ENCODE measurements at regions not wholly inside any gene's neighbourhood (a gene's known extent, or its start where the extent isn't known, plus 50 kb on each side); places are given as distances from the start of the nearest gene placed in this dataset.

DNA sequence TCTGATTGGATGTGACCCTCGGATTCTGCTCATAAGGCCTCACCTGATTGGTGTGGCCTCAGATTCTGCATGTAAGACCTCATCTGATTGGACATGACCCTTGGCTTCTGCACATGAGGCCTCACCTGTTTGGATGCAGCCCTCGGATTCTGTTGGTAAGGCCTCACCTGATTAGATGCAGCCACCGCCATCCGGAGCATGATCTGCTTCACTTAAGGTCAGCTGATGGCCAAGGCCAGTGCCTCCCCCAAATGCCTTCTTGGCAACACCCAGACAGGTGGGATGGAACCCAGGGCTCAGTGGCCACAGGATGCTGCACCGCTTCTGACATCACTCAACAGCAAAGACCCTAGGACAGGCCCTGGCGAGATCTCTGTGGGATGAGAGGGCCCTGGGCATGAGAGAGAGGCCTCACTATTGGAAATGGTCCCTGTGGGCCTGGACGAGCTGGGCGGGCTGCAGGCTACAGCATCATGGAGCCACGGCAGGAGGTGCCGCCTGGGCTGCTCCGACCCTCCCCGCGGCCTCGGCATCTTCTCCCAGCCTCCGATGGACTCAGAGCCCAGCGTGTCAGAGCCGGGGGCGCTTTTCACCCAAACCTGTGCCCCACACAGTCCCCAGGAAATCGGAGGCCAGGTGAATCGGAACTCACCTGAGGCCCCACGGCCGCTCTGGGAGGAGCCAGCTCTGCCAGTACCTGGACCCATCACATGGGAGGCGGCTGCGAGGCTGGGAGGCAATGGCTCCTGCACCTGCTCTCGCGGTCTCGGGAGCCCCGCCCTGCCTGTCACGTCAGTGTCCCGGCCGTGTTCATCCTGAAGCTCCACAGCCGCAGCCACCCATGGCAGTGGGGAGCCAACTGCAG lies 60.9 kb upstream of the ZNF469 start:
- H3K4me1 Mint-ChIP-seq (ENCODE audit: low read depth, unreplicated experiment), result peaks cover 6% of the 10 kb centered on the region
- no peak for FAIRE-seq

DNA sequence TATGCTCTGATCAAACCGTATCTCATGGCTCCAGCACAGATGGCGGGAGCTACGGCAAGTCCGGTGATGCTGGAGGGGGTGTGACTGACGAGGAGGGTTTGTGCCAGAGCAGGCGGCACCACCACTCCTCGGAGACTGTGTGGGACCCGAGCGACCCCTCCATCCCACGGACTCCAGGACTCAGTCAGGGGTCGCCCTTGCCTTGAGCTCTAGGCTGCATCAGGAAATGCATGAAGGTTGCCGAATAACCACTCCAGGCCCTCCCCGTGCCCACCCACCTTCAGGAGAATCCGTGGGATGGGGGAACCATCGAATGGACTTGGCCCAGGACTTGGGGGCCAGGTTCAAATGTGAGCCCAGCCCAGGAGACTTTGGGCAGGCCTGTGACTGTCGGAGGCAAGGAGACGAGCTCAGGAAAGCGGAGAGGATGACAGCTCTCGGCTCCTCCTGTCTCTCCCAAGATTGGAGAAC lies 60.2 kb upstream of the ZNF469 start:
- no peak for DNase-seq (ENCODE audit: low read depth)
- no peak overlapping the region for H3K9ac ChIP-seq (ENCODE audit: low read length)
- no peak overlapping the region for H3K27ac Mint-ChIP-seq (ENCODE audit: unreplicated experiment)
- no peak overlapping the region for H3K4me3 Mint-ChIP-seq (ENCODE audit: unreplicated experiment)
- no peak for FAIRE-seq
- H3K36me3 Mint-ChIP-seq (ENCODE audit: low read depth, unreplicated experiment), result peaks cover 4% of the 10 kb centered on the region
- H3K9me3 Mint-ChIP-seq (ENCODE audit: unreplicated experiment), result peaks cover 9% of the 10 kb centered on the region
- H3K79me2 ChIP-seq (ENCODE audit: insufficient read depth, low read length), result no peaks in the 10 kb centered on the region
- H3K27ac ChIP-seq (ENCODE audit: low read depth, low read length), result no peak overlapping the region
- no peak overlapping the region for H2AFZ ChIP-seq (ENCODE audit: low read depth, low read length)
- H3K4me1 Mint-ChIP-seq (ENCODE audit: low read depth, unreplicated experiment), result peaks cover 4% of the 10 kb centered on the region
- H3K9me3 ChIP-seq (ENCODE audit: insufficient read depth, low read depth, low read length), result peaks cover 6% of the 10 kb centered on the region
- TF ChIP-seq, protein P1, sequence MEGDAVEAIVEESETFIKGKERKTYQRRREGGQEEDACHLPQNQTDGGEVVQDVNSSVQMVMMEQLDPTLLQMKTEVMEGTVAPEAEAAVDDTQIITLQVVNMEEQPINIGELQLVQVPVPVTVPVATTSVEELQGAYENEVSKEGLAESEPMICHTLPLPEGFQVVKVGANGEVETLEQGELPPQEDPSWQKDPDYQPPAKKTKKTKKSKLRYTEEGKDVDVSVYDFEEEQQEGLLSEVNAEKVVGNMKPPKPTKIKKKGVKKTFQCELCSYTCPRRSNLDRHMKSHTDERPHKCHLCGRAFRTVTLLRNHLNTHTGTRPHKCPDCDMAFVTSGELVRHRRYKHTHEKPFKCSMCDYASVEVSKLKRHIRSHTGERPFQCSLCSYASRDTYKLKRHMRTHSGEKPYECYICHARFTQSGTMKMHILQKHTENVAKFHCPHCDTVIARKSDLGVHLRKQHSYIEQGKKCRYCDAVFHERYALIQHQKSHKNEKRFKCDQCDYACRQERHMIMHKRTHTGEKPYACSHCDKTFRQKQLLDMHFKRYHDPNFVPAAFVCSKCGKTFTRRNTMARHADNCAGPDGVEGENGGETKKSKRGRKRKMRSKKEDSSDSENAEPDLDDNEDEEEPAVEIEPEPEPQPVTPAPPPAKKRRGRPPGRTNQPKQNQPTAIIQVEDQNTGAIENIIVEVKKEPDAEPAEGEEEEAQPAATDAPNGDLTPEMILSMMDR (IDR thresholded peaks at IDR 0.05; ENCODE audit: insufficient read depth, low read depth, low read length), result no peak
- no peak for TF ChIP-seq EZH2 (IDR thresholded peaks at IDR 0.05; ENCODE audit: insufficient read depth, low read length)
- H3K36me3 ChIP-seq (ENCODE audit: insufficient read depth, low read length), result no peaks in the 10 kb centered on the region
- H4K20me1 ChIP-seq (ENCODE audit: insufficient read depth, low read length), result no peaks in the 10 kb centered on the region
- no peaks in the 10 kb centered on the region for H3K27me3 ChIP-seq (ENCODE audit: insufficient read depth, low read length)
- H3K4me1 ChIP-seq (ENCODE audit: insufficient read depth, low read length), result peaks cover 3% of the 10 kb centered on the region
- peaks cover 9% of the 10 kb centered on the region for H3K27me3 Mint-ChIP-seq (ENCODE audit: low read depth, unreplicated experiment)
- H3K4me3 ChIP-seq (ENCODE audit: insufficient read depth, low read depth, low read length), result no peak overlapping the region
- H3K4me2 ChIP-seq (ENCODE audit: low read length), result no peak overlapping the region

More for the DNA sequence above, 60.9 kb upstream of the ZNF469 start:
- H2AFZ ChIP-seq (ENCODE audit: low read depth, low read length), result no peak overlapping the region
- H4K20me1 ChIP-seq (ENCODE audit: insufficient read depth, low read length), result no peaks in the 10 kb centered on the region
- H3K4me3 ChIP-seq (ENCODE audit: insufficient read depth, low read depth, low read length), result no peak overlapping the region
- H3K4me1 ChIP-seq (ENCODE audit: insufficient read depth, low read length), result peaks cover 8% of the 10 kb centered on the region
- peaks cover 9% of the 10 kb centered on the region for H3K27me3 Mint-ChIP-seq (ENCODE audit: low read depth, unreplicated experiment)
- H3K27me3 ChIP-seq (ENCODE audit: insufficient read depth, low read length), result no peaks in the 10 kb centered on the region
- H3K27ac ChIP-seq (ENCODE audit: low read depth, low read length), result no peak overlapping the region
- no peak overlapping the region for H3K9ac ChIP-seq (ENCODE audit: low read length)
- H3K36me3 ChIP-seq (ENCODE audit: insufficient read depth, low read length), result no peaks in the 10 kb centered on the region
- peaks cover 6% of the 10 kb centered on the region for H3K36me3 Mint-ChIP-seq (ENCODE audit: low read depth, unreplicated experiment)
- H3K9me3 ChIP-seq (ENCODE audit: insufficient read depth, low read depth, low read length), result peaks cover 6% of the 10 kb centered on the region
- H3K9me3 Mint-ChIP-seq (ENCODE audit: unreplicated experiment), result peaks cover 9% of the 10 kb centered on the region
- TF ChIP-seq EZH2 (IDR thresholded peaks at IDR 0.05; ENCODE audit: insufficient read depth, low read length), result no peak
- TF ChIP-seq, protein P1 (IDR thresholded peaks at IDR 0.05; ENCODE audit: insufficient read depth, low read depth, low read length), result no peak
- no peak overlapping the region for H3K27ac Mint-ChIP-seq (ENCODE audit: unreplicated experiment)
- no peak overlapping the region for H3K4me2 ChIP-seq (ENCODE audit: low read length)
- no peak for DNase-seq (ENCODE audit: low read depth)
- H3K79me2 ChIP-seq (ENCODE audit: insufficient read depth, low read length), result no peaks in the 10 kb centered on the region
- H3K4me3 Mint-ChIP-seq (ENCODE audit: unreplicated experiment), result no peak overlapping the region

DNA sequence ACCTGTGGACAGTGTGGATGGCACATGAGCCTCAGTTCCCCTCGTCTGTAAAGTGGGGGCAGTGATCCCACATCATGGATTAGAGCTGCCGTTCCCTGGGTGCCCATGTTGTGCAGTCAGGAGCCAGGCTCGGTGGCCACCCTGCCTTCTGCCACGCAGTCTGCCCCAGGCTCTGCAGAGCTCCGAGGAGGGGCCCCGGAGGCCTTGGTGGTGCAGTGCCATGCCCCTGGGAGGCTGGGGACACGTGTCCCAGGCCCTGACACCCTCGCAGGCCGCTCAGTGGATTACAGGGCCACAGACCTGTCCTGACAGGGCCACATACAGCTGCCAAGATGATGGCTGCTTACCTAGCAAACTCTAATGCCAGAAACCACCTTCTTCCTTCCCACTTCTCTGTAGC lies 59.7 kb upstream of the ZNF469 start:
- Mint-ChIP-seq H3K9me3 (ENCODE audit: unreplicated experiment) (peaks cover 9% of the 10 kb centered on the region), H3K27me3 (ENCODE audit: low read depth, unreplicated experiment) (peaks cover 9% of the 10 kb centered on the region), H3K27ac (ENCODE audit: unreplicated experiment) (no peak overlapping the region), H3K36me3 (ENCODE audit: low read depth, unreplicated experiment) (peaks cover 2% of the 10 kb centered on the region), H3K4me1 (ENCODE audit: low read depth, unreplicated experiment) (no peaks in the 10 kb centered on the region), H3K4me3 (ENCODE audit: unreplicated experiment) (no peak overlapping the region)
- Histone ChIP-seq H3K36me3 (ENCODE audit: insufficient read depth, low read length) (no peaks in the 10 kb centered on the region), H4K20me1 (ENCODE audit: insufficient read depth, low read length) (no peaks in the 10 kb centered on the region), H3K4me1 (ENCODE audit: insufficient read depth, low read length) (no peaks in the 10 kb centered on the region), H2AFZ (ENCODE audit: low read depth, low read length) (no peak overlapping the region), H3K9ac (ENCODE audit: low read length) (no peak overlapping the region), H3K27me3 (ENCODE audit: insufficient read depth, low read length) (no peaks in the 10 kb centered on the region), H3K9me3 (ENCODE audit: insufficient read depth, low read depth, low read length) (peaks cover 6% of the 10 kb centered on the region), H3K79me2 (ENCODE audit: insufficient read depth, low read length) (no peaks in the 10 kb centered on the region), H3K4me2 (ENCODE audit: low read length) (no peak overlapping the region), H3K4me3 (ENCODE audit: insufficient read depth, low read depth, low read length) (no peak overlapping the region), H3K27ac (ENCODE audit: low read depth, low read length) (no peak overlapping the region)
- FAIRE-seq, result no peak
- no peak for TF ChIP-seq EZH2 (IDR thresholded peaks at IDR 0.05; ENCODE audit: insufficient read depth, low read length)
- no peak for DNase-seq (ENCODE audit: low read depth)
